ENCODE measurements at regions not wholly inside any gene's neighbourhood (a gene's known extent, or its start where the extent isn't known, plus 50 kb on each side); places are given as distances from the start of the nearest gene placed in this dataset.
A peak's percentile ranks its signal among the peaks of the same experiment; 100 is the strongest.
"Not testable (repeated sequence)": the region's sequence is repeated elsewhere in the genome, so short reads cannot be mapped to it uniquely, and the experiment has no call there.

DNA sequence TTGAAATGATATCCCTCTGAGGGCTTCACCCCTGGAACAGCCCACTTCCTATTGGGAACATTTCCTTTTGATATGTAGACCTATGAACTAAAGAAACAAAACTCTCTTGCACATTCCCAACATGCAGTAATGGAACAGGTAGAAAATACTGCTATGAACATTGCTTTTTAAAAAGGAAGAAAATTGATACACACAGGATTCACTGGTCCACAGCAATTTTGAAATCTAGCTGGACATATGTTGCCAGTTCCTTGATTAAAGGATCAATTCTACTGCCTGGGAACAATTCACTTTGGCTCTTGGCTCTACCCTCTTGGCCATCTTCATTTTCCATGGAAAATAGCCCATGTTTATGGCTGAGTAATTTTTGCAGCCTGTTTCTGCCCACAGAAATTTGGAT, 74.9 kb upstream of the ZNF280D start:
- DNase-seq = no peak

DNA sequence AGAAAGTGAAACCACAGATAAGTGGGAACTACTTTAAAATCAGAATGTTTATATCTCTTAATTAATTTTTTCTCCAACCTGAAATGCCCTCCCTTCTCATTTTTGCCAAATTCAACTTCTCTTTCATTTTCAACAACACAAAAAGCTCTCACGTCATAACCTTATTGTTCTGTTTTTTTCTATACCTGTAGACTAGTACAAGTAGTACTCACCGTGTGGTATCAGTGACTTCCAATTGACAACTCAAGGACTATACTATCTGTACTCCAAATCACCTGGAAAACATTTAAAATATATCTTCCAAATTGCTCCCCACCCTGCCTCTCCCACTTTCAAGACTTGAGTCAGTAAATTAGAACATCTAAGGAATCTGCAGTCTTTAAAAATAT, 72.8 kb upstream of the ZNF280D start:
- no peak for DNase-seq

GRCh38 chr15:56805466-56806147, 72.3 kb upstream of the ZNF280D start:
- DNase-seq = peak; percentile 91

- DNase-seq = peak; percentile 69
Measured at GRCh38 chr15:56804938-56805337, 71.6 kb upstream of the ZNF280D start.

DNA sequence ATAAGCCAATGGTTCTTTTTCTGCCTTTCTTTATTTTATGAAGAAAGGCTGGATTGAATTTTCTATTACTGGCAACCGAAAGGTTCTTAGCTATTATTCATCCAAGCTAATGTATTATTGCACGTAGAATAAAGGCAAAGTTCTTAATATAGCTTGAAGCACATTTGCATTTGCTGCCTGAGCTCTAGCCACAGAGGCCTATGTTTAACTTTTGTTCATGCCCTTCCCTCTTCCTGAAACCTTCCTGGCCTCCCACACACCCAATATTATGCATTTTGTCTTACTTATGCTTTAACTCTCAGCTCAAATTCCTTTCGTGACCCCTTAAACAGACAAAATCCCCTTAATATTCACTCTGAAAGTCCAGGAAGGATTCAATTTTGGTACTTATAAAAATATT, 71.0 kb upstream of the ZNF280D start:
- DNase-seq = no peak

DNA sequence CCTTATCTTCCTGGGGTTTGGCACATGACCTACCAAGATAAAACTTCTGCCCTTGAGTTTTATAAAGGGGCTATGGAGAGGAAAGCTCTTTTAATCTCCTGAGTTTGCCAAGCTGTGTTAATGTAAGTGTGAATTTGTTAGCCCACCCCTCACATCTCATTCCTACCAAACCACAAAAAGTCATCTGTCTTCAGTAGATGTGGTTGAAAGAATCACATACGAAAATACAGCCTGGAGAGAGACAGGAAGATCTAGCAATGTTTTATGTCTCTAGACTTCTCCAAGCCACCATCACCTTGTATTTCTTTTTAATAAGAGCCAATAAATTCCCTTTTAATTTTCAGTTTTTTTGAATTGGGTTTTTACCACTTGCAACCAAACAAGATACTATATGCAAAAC, 68.9 kb upstream of the ZNF280D start:
- DNase-seq = no peak

DNA sequence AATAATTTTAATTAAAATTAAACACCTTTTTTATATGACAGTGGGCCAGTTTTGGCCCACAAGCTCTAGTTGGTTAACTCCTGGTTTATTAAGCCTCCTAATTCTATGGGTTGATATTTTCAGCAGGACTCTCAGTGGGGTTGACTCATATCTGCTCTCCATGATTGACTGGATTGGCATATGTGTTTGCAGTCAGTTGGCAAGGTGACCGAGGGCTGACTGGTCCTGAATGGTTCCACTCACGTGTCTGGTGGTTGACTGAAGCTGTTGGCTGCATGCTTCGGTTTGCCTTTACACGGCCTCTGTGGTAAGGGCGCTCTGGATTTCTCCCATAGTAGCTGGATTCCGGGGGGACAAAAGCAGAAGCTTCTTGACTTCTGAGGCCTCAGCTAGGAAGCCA, 65.3 kb upstream of the ZNF280D start:
- no peak for DNase-seq

DNA sequence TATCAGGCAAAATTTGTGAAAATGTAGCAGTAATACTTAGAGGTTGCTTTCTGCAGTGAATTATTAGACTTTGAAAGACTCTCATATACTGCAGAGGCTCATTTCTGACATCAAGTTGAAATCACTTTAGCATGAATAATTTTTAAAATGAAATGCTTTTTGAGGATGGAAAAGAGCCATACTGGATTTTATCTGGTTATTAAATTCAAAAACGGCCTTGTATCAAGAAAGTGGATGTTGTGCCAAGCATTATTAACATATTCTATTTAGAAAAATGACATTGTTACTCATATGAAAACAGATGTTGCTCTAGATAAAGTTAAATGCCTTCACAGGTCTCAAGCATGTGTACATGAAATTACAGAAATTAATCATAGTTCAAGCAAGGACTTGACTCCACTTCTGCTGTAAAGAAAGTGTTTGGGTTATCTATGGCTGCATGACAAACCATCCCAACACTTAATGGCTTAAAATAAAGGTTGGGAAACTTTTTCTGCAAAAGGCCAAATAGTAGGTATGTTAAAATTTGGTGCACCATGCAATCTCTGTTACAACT, 64.5 kb upstream of the ZNF280D start:
- DNase-seq = no peak

DNA sequence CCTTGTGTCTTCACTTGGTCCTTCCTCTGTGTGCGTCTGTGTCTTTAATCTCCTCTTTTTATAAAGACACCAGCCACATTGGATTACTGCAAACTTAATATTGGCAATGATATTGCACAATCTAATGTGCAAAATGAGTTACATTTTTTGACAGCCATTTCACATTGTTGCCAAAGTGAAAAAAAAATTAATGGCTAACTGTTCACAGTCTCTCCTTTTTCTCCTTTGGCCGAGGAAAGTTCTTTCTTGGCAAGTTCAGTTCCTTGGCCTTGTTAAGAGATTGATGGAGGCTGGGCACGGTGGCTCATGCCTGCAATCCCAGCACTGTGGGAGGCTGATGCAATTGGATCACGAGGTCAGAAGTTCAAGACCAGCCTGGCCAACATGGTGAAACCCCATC, 62.2 kb upstream of the ZNF280D start:
- no peak for DNase-seq

GRCh38 chr15:56794553-56795329, 61.4 kb upstream of the ZNF280D start:
- peak; percentile 71 for DNase-seq

DNA sequence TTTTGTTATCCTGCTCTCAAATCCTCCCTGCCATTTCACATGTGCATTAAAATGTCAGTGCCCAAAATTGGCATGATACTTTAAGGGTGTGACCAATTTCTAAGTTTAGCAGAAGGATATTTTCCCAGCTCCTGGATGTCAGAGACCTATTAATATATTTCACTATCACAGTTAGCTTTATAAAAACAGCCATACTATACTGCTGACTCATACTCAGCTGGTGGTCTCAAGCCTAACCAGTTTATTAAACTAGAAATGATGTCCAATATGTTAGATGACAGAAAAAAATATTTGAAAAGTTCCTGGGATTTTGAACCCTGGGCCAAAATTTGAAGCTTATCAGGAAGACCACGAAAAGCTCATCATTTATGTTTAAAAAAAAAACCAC, 60.9 kb upstream of the ZNF280D start:
- DNase-seq = peak; percentile 87

DNA sequence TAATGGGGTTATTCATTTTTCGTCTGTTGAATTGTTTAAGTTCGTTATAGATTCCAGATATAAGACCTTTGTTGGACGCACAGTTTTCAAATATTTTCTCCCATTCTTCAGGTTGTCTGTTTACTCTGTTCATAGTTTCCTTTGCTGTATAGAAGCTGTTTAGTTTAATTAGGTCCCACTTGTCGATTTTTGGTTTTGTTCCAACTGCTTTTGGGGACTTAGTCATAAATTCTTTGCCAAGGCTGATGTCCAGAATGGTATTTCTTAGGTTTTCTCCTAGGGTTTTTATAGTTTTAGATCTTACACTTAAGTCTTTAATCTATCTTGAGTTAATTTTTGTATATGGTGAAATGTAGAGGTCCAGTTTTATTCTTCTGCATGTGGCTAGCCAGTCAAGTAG, 58.9 kb upstream of the ZNF280D start:
- DNase-seq = peak; percentile 45

DNA sequence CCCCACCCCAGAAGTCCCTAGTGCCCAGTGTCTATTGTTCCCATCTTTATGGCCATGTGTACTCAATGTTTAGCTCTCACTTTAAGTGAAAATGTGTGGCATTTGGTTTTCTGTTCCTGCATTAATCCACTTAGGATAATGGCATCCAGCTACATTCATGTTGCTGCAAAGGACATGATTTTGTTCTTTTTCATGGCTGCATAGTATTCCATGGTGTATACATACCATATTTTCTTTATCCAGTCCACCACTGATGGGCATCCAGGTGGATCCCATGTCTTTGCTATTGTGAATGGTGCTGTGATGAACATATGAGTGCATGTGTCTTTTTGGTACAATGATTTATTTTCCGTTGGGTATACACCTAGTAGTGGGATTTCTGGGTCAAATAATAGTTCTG, 58.2 kb upstream of the ZNF280D start:
- DNase-seq = not testable (repeated sequence)

GRCh38 chr15:56788359-56788758, 55.0 kb upstream of the ZNF280D start:
- DNase-seq = no peak

- DNase-seq = no peak
Measured at GRCh38 chr15:56786966-56787365, 53.7 kb upstream of the ZNF280D start.

GRCh38 chr15:56783857-56784661, 50.8 kb upstream of the ZNF280D start:
- DNase-seq = no peak

DNA sequence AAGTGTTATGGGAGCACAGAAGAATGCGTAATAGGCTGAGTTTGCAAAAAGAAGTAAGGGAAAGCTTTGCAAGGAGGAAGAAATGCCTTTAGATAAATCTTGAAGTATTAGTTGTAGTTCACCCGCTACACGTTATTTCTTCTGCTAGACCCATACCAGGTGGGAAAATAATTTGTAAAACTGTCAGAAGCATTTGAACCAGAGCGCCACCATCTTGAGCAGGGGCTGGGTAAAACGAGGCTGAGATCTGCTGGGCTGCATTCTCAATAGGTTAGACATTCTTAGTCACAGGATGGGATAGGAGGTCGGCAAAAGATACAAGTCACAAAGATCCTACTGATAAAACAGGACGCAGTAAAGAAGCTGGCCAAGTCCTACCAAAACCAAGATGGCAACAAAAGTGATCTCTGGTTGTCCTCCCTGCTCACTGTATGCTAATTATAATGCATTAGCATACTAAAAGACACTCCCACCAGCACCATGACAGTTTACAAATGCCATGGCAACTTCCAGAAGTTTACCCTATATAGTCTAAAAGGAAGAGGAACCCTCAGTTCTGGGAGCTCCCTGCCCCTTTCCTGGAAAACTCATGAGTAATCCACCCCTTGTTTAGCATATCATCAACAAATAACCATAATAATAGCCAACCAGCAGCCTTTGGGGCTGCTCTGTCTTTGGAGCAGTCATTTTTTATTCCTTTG, 50.0 kb upstream of the ZNF280D start:
- no peak for DNase-seq

Data from fibroblast of skin of right biceps (primary cell).